ENCODE measurements at regions not wholly inside any gene's neighbourhood (a gene's known extent, or its start where the extent isn't known, plus 50 kb on each side); places are given as distances from the start of the nearest gene placed in this dataset.

GRCh38 chr1:69195136-69195535 is 372.6 kb upstream of the LRRC7 start:
- Histone ChIP-seq H3K27me3 (replicated peaks; ENCODE audit: insufficient read depth, low read length) (no peaks in the 10 kb centered on the region), H3K79me2 (ENCODE audit: low read length) (no peaks in the 10 kb centered on the region), H3K27ac (ENCODE audit: low read length) (no peak overlapping the region), H3K9ac (ENCODE audit: low read length) (no peak overlapping the region), H3K36me3 (replicated peaks; ENCODE audit: insufficient read depth, low read length) (no peaks in the 10 kb centered on the region), H3K4me1 (ENCODE audit: low read length) (no peaks in the 10 kb centered on the region), H3F3A (ENCODE audit: insufficient read depth, low read length) (no peaks in the 10 kb centered on the region), H3K4me2 (ENCODE audit: low read depth, low read length) (no peak overlapping the region), H3K9me2 (replicated peaks; ENCODE audit: insufficient read depth, low read length) (no peaks in the 10 kb centered on the region), H4K20me1 (ENCODE audit: insufficient read depth, low read length) (no peaks in the 10 kb centered on the region), H2AFZ (ENCODE audit: low read length) (no peak overlapping the region), H3K9me3 (replicated peaks; ENCODE audit: insufficient read depth, low read length) (no peaks in the 10 kb centered on the region), H3K4me3 (ENCODE audit: low read length) (no peak overlapping the region)
- DNase-seq = no peak
- TF ChIP-seq CTCF (IDR thresholded peaks at IDR 0.05; ENCODE audit: low read length) = no peak
- TF ChIP-seq EZH2phosphoT487 (IDR thresholded peaks at IDR 0.05; ENCODE audit: low read length) = no peak

GRCh38 chr1:69196071-69196470 is 371.7 kb upstream of the LRRC7 start:
- no peaks in the 10 kb centered on the region for H3F3A ChIP-seq (ENCODE audit: insufficient read depth, low read length)

GRCh38 chr1:69197816-69198215 is 369.9 kb upstream of the LRRC7 start:
- Histone ChIP-seq H3K27me3 (replicated peaks; ENCODE audit: insufficient read depth, low read length) (no peaks in the 10 kb centered on the region), H4K20me1 (ENCODE audit: insufficient read depth, low read length) (no peaks in the 10 kb centered on the region), H3K4me1 (ENCODE audit: low read length) (no peaks in the 10 kb centered on the region), H3K9me2 (replicated peaks; ENCODE audit: insufficient read depth, low read length) (no peaks in the 10 kb centered on the region), H3K4me3 (ENCODE audit: low read length) (peak overlapping the region; percentile 32), H3K27ac (ENCODE audit: low read length) (peak overlapping the region; percentile 5; the same call in 1 of the 2 replicates), H3K9me3 (replicated peaks; ENCODE audit: insufficient read depth, low read length) (no peaks in the 10 kb centered on the region), H3K79me2 (ENCODE audit: low read length) (no peaks in the 10 kb centered on the region), H3F3A (ENCODE audit: insufficient read depth, low read length) (no peaks in the 10 kb centered on the region), H2AFZ (ENCODE audit: low read length) (peak overlapping the region; percentile 28; the same call in 1 of the 2 replicates), H3K36me3 (replicated peaks; ENCODE audit: insufficient read depth, low read length) (no peaks in the 10 kb centered on the region), H3K4me2 (ENCODE audit: low read depth, low read length) (peak overlapping the region; percentile 46; the same call in 1 of the 2 replicates), H3K9ac (ENCODE audit: low read length) (no peak overlapping the region)
- TF ChIP-seq EZH2 (optimal IDR thresholded peaks at IDR 0.05; ENCODE audit: low read depth, low read length) = no peak
- no peak for TF ChIP-seq CTCF (IDR thresholded peaks at IDR 0.05; ENCODE audit: low read length)
- no peak for TF ChIP-seq EZH2phosphoT487 (IDR thresholded peaks at IDR 0.05; ENCODE audit: low read length)
- peak; percentile 38 for DNase-seq

More at GRCh38 chr1:69196071-69196470, 371.7 kb upstream of the LRRC7 start:
- Histone ChIP-seq H3K27ac (ENCODE audit: low read length) (no peak overlapping the region), H3K36me3 (replicated peaks; ENCODE audit: insufficient read depth, low read length) (no peaks in the 10 kb centered on the region), H3K79me2 (ENCODE audit: low read length) (no peaks in the 10 kb centered on the region), H3K9me3 (replicated peaks; ENCODE audit: insufficient read depth, low read length) (no peaks in the 10 kb centered on the region), H3K4me1 (ENCODE audit: low read length) (no peaks in the 10 kb centered on the region), H3K9me2 (replicated peaks; ENCODE audit: insufficient read depth, low read length) (no peaks in the 10 kb centered on the region), H3K4me3 (ENCODE audit: low read length) (no peak overlapping the region), H4K20me1 (ENCODE audit: insufficient read depth, low read length) (no peaks in the 10 kb centered on the region), H3K27me3 (replicated peaks; ENCODE audit: insufficient read depth, low read length) (no peaks in the 10 kb centered on the region), H2AFZ (ENCODE audit: low read length) (no peak overlapping the region), H3K4me2 (ENCODE audit: low read depth, low read length) (no peak overlapping the region), H3K9ac (ENCODE audit: low read length) (no peak overlapping the region)
- DNase-seq = no peak
- no peak for TF ChIP-seq EZH2 (optimal IDR thresholded peaks at IDR 0.05; ENCODE audit: low read depth, low read length)
- no peak for TF ChIP-seq EZH2phosphoT487 (IDR thresholded peaks at IDR 0.05; ENCODE audit: low read length)
- no peak for TF ChIP-seq CTCF (IDR thresholded peaks at IDR 0.05; ENCODE audit: low read length)

Measured in MM.1S (cell line).